Calu3 (cell line): ENCODE measurements at regions not wholly inside any gene's neighbourhood (a gene's known extent, or its start where the extent isn't known, plus 50 kb on each side); places are given as distances from the start of the nearest gene placed in this dataset.

Source experiments
- BruUV-seq: library from RNA; stranded (reverse); fragments of 400-500 nt; replicated peaks from 2 replicates; lab custom pipeline; 2021; lab: Mats Ljungman, UMichigan
- CTCF ChIA-PET: fragments of 300-600 bp; sonication (Branson Sonifier 250); formaldehyde crosslinking; loops from one replicate; lab custom pipeline; 2022; ENCODE audit warnings: antibody characterized with exemption; lab: Charles Lee
- DNase-seq: peaks from one replicate; pipeline ENCODE4 v3.0.0; 2022
- H3K27ac Mint-ChIP-seq: one replicate; pipeline ENCODE4 v1.8.0; 2022; ENCODE audit warnings: mixed read lengths; ENCODE audit not compliant: unreplicated experiment
- H3K27me3 Mint-ChIP-seq: one replicate; pipeline ENCODE4 v1.8.0; 2022; ENCODE audit warnings: mixed read lengths; ENCODE audit not compliant: unreplicated experiment
- H3K36me3 Mint-ChIP-seq: one replicate; pipeline ENCODE4 v1.8.0; 2022; ENCODE audit warnings: mild to moderate bottlenecking, moderate library complexity, mixed read lengths; ENCODE audit not compliant: insufficient read depth, unreplicated experiment
- H3K4me1 Mint-ChIP-seq: one replicate; pipeline ENCODE4 v1.8.0; 2022; ENCODE audit warnings: mild to moderate bottlenecking, low read depth, mixed read lengths; ENCODE audit not compliant: unreplicated experiment
- H3K4me3 Mint-ChIP-seq: one replicate; pipeline ENCODE4 v1.8.0; 2022; ENCODE audit warnings: mild to moderate bottlenecking, low read depth, moderate library complexity, mixed read lengths; ENCODE audit not compliant: unreplicated experiment
- H3K9me3 Mint-ChIP-seq: one replicate; pipeline ENCODE4 v1.8.0; 2022; ENCODE audit warnings: low read depth, mixed read lengths; ENCODE audit not compliant: unreplicated experiment
- CTCF ChIP-seq: fragments of 200-600 bp; IDR thresholded peaks from one replicate; pipeline ENCODE4 v1.8.0; 2022; ENCODE audit warnings: antibody characterized with exemption; ENCODE audit not compliant: unreplicated experiment
- intact Hi-C: fragments of 100-400 bp; cut with micrococcal nuclease; formaldehyde crosslinking; loops from one replicate; pipeline ENCODE4 v1.10.0; 2022; ENCODE audit not compliant: unreplicated experiment

DNA sequence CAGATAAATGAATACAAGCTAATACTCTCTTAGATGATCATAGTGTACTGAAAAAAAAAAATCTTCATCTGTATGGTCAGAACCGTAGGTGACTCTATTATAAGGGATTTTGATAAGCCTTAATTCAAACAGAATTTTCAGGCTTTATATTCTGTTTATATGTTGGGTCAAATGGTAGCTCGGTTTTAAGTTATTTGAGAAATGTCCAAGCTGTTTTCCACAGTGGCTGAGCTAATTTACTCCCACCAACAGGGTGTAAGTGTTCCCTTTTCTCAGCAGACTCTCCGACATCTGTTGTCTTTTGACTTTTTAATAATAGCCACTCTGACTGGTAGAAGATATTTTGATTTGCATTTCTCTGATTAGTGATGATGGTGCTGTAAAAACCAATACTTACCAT lies 328.8 kb upstream of the MAGI2 start:
- H3K27me3 Mint-ChIP-seq: no peaks in the 10 kb centered on the region
- H3K4me1 Mint-ChIP-seq: no peaks in the 10 kb centered on the region
- no peak for TF ChIP-seq CTCF
- DNase-seq: no peak
- BruUV-seq: no TSS peak
- H3K27ac Mint-ChIP-seq: no peak overlapping the region
- H3K4me3 Mint-ChIP-seq: no peak overlapping the region
- H3K36me3 Mint-ChIP-seq: no peaks in the 10 kb centered on the region
- H3K9me3 Mint-ChIP-seq: no peaks in the 10 kb centered on the region
- intact Hi-C loops: no loop called here
- CTCF ChIA-PET: interaction anchor here (0.7 kb wide), 1 partner anchor 492 kb away, joined by 3 read pairs; no protein-coding TSS in a partner anchor

- Mint-ChIP-seq H3K27me3 (no peaks in the 10 kb centered on the region), H3K4me3 (no peak overlapping the region), H3K4me1 (no peaks in the 10 kb centered on the region), H3K36me3 (no peaks in the 10 kb centered on the region), H3K9me3 (no peaks in the 10 kb centered on the region), H3K27ac (no peak overlapping the region)
- intact Hi-C loops: no loop called here
- TF ChIP-seq CTCF: no peak
- no peak for DNase-seq
- no TSS peak for BruUV-seq
- CTCF ChIA-PET: no interaction called here
These were observed 328.2 kb upstream of the MAGI2 start for GRCh38 chr7:79781716-79782115.

GRCh38 chr7:79778786-79779770 lies 325.6 kb upstream of the MAGI2 start:
- no TSS peak for BruUV-seq
- H3K27ac Mint-ChIP-seq: no peak overlapping the region
- H3K4me1 Mint-ChIP-seq: no peaks in the 10 kb centered on the region
- H3K27me3 Mint-ChIP-seq: no peaks in the 10 kb centered on the region
- intact Hi-C loops: no loop called here
- DNase-seq: no peak
- no peaks in the 10 kb centered on the region for H3K36me3 Mint-ChIP-seq
- H3K4me3 Mint-ChIP-seq: no peak overlapping the region
- no peak for TF ChIP-seq CTCF
- H3K9me3 Mint-ChIP-seq: no peaks in the 10 kb centered on the region
- CTCF ChIA-PET: no interaction called here

- no TSS peak for BruUV-seq
These were observed 322.4 kb upstream of the MAGI2 start for GRCh38 chr7:79775911-79776310.

More at GRCh38 chr7:79775911-79776310, 322.4 kb upstream of the MAGI2 start:
- H3K4me3 Mint-ChIP-seq: no peak overlapping the region
- TF ChIP-seq CTCF: no peak
- H3K27ac Mint-ChIP-seq: no peak overlapping the region
- H3K9me3 Mint-ChIP-seq: no peaks in the 10 kb centered on the region
- H3K36me3 Mint-ChIP-seq: no peaks in the 10 kb centered on the region
- H3K27me3 Mint-ChIP-seq: no peaks in the 10 kb centered on the region
- intact Hi-C loops: no loop called here
- CTCF ChIA-PET: no interaction called here
- H3K4me1 Mint-ChIP-seq: no peaks in the 10 kb centered on the region
- no peak for DNase-seq
